T-helper 2 cell treated with Interferon-gamma antibody and Interleukin-4, amounts not matched to agents 100 ng/mL and 5 ng/mL, for 36 hours (primary cell): ENCODE measurements at regions not wholly inside any gene's neighbourhood (a gene's known extent, or its start where the extent isn't known, plus 50 kb on each side); places are given as distances from the start of the nearest gene placed in this dataset.

Experiments used
- intact Hi-C: fragments of 100-400 bp; cut with micrococcal nuclease; formaldehyde crosslinking; loops from one replicate; pipeline ENCODE4 v1.15.1; 2023

DNA sequence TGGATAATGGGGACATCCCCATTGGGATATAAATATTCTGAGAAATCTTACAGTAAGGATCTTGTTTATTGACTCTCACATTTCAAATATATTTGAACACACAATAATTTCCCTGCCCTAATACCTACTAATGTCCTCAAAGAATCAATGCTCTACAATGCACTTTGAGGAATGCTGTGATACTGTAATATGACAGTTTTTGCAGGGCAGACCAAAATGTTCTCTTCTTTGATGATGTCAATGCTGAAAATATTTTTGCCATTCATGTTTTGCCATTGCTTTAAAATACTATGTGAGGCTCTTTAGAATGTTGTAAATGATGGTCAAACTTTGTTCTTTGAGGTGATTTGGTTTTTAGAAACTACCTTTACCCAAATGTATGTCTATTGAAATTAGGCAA is 594.1 kb downstream of the INHBA start:
- intact Hi-C loops: no loop called here

GRCh38 chr7:41107938-41108448 is 594.9 kb downstream of the INHBA start:
- intact Hi-C loops: no loop called here

- intact Hi-C loops: no loop called here
Observed at GRCh38 chr7:41107330-41107937, 595.5 kb downstream of the INHBA start.

DNA sequence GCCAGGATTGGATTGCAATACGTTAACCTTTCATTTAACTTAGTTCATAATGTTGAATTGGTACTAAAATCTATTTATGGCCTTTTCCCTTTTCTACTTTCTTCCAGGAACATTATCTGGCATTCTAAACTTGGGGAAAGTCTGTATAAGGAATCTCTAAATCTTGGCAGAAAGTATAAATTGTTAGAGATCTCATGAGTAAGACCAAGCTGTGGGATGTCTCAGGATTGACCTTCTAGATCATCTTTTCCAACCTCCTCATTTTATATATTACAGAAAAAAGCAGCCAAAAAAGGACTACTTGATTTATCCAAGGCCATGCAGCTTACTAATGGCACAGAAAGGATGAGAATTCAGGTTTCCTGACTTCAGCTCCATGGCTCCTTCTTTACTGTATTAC is 598.3 kb downstream of the INHBA start:
- intact Hi-C loops: no loop called here

- intact Hi-C loops: no loop called here
Observed at GRCh38 chr7:41103331-41103730, 599.6 kb downstream of the INHBA start.

DNA sequence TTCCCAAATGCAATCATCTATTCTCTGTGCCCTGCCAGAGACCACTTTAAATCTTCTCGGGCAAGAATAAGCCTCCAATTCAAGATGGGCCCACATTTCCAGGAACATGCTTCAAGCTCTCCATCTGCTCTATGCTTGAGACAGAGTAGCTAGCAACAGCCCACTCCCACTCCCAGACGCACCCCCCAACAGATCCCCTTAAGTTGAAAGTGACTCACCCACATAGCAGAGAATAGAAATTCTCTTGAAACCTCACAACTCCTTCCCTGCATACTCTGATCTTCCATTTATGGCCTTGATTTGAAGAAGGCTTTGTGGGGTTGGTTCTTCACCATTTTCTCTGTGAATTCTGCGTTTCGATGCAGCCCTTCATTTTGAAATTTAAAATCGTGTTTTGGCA is 604.0 kb downstream of the INHBA start:
- intact Hi-C loops: no loop called here

DNA sequence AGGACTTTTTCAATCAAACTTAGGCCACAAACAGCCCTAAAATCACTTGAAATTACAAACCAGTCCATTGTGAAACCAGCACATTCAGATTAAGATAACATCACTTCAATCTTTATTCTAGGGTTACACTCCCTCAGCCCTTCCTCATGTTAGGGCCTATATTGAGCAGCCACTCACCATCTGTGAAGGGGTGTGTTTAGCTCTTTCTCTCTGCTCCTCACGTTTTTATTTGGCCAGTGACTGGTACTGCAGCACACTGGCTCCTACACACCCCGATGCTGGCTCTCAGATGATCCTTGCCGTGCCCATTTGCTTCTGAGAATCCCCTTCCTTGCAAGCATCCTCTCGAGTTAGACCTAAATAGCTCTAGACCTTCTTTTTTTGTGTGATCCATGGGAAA is 604.5 kb downstream of the INHBA start:
- intact Hi-C loops: no loop called here

GRCh38 chr7:41097501-41097900 is 605.4 kb downstream of the INHBA start:
- intact Hi-C loops: no loop called here

DNA sequence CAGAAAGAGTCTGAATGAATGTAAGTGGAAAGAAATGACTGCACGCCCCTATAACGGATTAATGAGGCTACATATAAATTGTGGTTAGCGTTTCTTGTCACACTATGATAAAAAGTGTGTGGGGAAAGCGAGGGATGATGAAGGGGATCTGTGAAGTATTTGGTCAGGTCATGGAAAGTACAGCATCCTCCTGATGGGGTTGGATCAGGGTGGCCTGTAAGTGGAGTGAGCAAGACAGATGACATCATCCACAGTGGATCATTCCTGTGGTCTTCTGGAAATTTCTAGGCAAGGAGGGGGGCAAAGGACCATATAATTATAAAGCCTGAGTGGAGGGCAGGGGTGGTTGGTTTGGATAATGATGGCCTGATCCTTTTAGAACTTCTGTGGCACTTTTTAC is 606.0 kb downstream of the INHBA start:
- intact Hi-C loops: no loop called here

GRCh38 chr7:41093141-41093540 is 609.7 kb downstream of the INHBA start:
- intact Hi-C loops: no loop called here

- intact Hi-C loops: no loop called here
Observed at GRCh38 chr7:41085244-41085643, 617.6 kb downstream of the INHBA start.

- intact Hi-C loops: no loop called here
Observed at GRCh38 chr7:41084381-41084780, 618.5 kb downstream of the INHBA start.

DNA sequence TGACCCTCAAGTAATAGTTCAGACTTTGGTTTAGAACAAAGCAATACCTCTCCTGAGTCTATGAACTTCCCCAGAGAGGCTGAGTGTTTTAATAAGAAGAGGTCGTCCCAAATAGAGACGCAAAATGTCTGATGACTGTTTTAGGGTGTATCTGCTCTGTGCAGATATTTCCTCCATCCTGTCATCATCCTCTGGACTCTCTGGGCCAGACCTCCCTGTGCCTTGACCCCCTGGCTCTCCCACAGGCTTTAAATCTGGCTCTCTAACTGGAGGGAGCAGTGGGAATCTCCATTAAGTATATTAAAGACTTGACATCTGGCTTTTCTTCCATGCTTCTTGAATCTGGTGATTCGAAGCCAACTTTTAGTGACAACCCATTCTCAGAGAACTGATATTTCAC is 633.3 kb downstream of the INHBA start:
- intact Hi-C loops: no loop called here

DNA sequence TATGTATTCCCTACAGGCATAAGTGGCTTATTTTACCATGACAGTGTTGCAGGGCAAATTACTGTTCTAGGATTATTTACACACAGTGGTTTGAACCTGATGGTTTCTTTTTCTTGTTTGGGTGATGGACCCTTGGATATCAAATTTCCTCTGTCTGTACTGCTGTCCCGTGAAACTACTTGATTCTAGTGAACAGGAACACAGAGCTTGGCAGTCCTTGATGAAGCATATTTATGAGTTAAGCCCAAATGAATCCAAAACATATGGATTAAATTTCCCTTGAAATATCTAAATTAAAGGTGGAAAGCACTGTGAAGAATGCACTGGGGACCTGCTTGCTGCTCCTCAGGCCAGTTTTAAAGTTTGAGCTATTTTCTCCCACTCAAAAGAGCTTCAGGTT is 635.3 kb downstream of the INHBA start:
- intact Hi-C loops: no loop called here

- intact Hi-C loops: no loop called here
Observed at GRCh38 chr7:41065663-41066062, 637.2 kb downstream of the INHBA start.

- intact Hi-C loops: no loop called here
Observed at GRCh38 chr7:41063116-41063515, 639.8 kb downstream of the INHBA start.

DNA sequence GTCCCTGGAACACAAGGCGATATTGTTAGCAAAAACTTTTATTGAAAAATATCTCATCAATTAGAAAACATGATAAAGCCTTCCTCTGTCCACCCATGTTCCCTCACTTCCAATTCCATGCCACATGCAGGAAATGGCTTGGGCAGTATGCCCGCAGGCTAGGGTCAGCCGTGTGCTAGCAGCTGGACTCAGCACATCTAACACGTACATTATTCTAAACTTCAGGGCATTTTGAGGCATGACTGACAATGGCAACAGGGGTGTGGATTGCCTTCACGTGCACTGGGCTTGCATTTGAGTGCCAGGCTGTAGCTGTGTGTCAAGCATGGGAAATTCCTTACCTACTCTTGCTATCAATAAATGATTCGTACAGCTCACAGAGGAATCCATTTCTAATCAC is 642.1 kb downstream of the INHBA start:
- intact Hi-C loops: no loop called here

GRCh38 chr7:41059796-41060195 is 643.1 kb downstream of the INHBA start:
- intact Hi-C loops: no loop called here

DNA sequence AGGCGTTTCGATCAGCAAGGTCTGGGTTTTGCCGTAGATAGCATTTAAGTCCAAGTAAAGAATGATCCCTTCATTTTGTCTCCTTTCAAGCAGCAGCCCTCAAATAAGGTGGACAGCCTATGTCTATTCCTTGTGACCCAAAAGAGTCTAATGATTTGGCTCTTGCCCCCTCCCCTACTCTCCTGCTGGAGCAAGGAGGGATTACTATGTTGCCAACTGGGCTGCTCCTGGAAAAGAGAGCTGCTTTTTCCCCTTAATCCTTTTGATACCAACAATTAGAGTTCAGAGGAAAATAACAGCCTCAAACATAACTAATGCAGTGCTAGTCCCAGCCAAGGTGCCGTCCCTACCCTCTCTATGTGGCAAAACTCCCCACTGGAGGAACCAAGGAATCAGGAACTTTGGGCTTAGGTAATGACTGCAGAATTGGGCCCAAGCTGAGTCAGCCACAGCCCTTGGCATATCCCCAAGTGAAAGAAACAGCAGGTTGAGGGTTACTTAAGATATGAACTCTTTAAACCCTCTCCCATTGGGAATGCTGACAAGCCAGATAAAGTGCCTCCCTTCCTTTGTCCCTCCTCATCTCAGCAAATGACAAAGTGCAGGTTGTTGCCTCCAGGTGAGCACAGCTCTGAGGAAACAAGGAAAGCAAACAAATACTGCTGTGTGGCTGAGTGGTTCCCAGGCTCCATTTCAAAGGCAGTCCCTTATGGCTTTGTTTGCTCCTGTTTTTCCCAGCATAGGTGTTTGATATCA is 643.7 kb downstream of the INHBA start:
- intact Hi-C loops: no loop called here

DNA sequence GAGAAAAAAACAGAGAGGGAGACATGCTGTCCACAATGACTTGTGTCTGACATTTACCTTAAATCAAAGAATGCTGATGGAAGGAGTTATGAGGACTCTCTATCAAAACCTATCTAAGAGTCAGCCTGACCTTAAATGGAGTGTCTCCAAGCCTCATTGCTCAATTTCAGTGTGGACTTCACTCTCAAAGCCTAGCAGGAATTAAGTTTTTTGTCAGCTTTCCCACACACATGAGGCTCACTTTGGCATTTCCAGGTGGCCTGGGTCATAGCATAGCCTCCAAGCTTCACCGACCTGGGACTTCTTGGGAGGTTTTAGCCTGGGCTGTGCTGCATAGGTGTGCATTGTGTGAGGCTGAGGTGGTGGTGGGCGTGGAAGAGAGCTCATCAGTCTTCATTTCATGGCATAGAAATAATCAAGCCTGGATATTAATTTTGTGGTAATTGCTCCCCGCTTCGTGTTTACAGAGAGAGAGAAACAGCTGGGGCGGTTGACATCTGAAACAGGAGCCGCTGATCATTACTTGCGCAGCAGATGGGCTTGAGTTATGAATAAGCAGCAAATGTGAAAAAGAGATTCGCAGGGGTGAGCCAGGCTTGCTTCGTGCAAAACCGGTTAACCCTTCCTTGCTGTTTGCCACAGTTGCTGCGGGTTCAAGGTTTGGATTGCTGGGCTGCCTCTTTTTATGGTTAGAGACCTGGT is 647.8 kb downstream of the INHBA start:
- intact Hi-C loops: no loop called here

GRCh38 chr7:41053820-41054219 is 649.1 kb downstream of the INHBA start:
- intact Hi-C loops: no loop called here

DNA sequence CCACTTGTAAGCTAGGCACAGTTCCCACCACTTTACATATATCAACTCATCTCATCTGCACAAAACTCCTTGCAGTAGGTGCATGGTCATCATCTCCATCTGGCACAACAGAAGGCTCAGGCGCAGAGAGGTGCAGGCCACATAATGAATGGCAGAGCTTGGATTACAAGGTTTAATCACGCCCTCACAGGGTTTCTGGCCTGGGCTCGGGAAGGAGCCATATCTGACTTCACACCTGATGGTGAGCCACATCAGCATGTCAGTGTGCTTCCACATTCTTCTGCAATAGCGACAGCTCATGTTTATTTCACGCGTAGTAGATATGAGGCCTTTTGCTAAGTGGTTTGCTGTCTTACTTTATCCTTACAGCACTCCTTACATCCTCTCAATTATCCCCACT is 650.2 kb downstream of the INHBA start:
- intact Hi-C loops: no loop called here
